Progenitor cell of endocrine pancreas (in vitro differentiated cells): ENCODE measurements at regions not wholly inside any gene's neighbourhood (a gene's known extent, or its start where the extent isn't known, plus 50 kb on each side); places are given as distances from the start of the nearest gene placed in this dataset.

ENCODE experiments used
- DNase-seq: peaks from one replicate; pipeline ENCODE4 v3.0.0; 2021; ENCODE audit warnings: low spot score; ENCODE audit not compliant: unreplicated experiment
- H3K27ac Mint-ChIP-seq: 2 replicates; pipeline ENCODE4 v1.8.0; 2021; ENCODE audit warnings: mild to moderate bottlenecking, moderate library complexity, mixed read lengths
- H3K27me3 Mint-ChIP-seq: 2 replicates; pipeline ENCODE4 v1.8.0; 2021; ENCODE audit warnings: mixed read lengths
- H3K36me3 Mint-ChIP-seq: 2 replicates; pipeline ENCODE4 v1.8.0; 2022; ENCODE audit warnings: mixed read lengths; ENCODE audit not compliant: insufficient read depth
- H3K4me1 Mint-ChIP-seq: 2 replicates; pipeline ENCODE4 v1.8.0; 2021; ENCODE audit warnings: low read depth, mixed read lengths
- H3K4me3 Mint-ChIP-seq: 2 replicates; pipeline ENCODE4 v1.8.0; 2021; ENCODE audit warnings: low read depth, mild to moderate bottlenecking, moderate library complexity, mixed read lengths
- H3K9me3 Mint-ChIP-seq: 2 replicates; pipeline ENCODE4 v1.8.0; 2021; ENCODE audit warnings: low read depth, mixed read lengths
- TF ChIP-seq, protein P1 (sequence below): fragments of 200-600 bp; sonication (generic); IDR thresholded peaks from one replicate; pipeline ENCODE4 v1.5.0; 2021; ENCODE audit warnings: antibody characterized with exemption, mild to moderate bottlenecking; ENCODE audit not compliant: unreplicated experiment

GRCh38 chr2:221931251-221931991 lies 359.3 kb upstream of the EPHA4 start:
- H3K36me3 Mint-ChIP-seq, result no peaks in the 10 kb centered on the region
- peaks cover 9% of the 10 kb centered on the region for H3K4me1 Mint-ChIP-seq
- no peak overlapping the region for H3K4me3 Mint-ChIP-seq
- H3K9me3 Mint-ChIP-seq, result peaks cover 3% of the 10 kb centered on the region
- no peak overlapping the region for H3K27ac Mint-ChIP-seq
- TF ChIP-seq, protein P1, sequence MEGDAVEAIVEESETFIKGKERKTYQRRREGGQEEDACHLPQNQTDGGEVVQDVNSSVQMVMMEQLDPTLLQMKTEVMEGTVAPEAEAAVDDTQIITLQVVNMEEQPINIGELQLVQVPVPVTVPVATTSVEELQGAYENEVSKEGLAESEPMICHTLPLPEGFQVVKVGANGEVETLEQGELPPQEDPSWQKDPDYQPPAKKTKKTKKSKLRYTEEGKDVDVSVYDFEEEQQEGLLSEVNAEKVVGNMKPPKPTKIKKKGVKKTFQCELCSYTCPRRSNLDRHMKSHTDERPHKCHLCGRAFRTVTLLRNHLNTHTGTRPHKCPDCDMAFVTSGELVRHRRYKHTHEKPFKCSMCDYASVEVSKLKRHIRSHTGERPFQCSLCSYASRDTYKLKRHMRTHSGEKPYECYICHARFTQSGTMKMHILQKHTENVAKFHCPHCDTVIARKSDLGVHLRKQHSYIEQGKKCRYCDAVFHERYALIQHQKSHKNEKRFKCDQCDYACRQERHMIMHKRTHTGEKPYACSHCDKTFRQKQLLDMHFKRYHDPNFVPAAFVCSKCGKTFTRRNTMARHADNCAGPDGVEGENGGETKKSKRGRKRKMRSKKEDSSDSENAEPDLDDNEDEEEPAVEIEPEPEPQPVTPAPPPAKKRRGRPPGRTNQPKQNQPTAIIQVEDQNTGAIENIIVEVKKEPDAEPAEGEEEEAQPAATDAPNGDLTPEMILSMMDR, result no peak
- H3K27me3 Mint-ChIP-seq, result no peaks in the 10 kb centered on the region
- no peak for DNase-seq

GRCh38 chr2:221929259-221929658 lies 357.2 kb upstream of the EPHA4 start:
- Mint-ChIP-seq H3K27ac (no peak overlapping the region), H3K4me1 (peaks cover 11% of the 10 kb centered on the region), H3K27me3 (no peaks in the 10 kb centered on the region), H3K4me3 (no peak overlapping the region), H3K9me3 (peaks cover 3% of the 10 kb centered on the region), H3K36me3 (no peaks in the 10 kb centered on the region)
- TF ChIP-seq, protein P1, result no peak
- no peak for DNase-seq

DNA sequence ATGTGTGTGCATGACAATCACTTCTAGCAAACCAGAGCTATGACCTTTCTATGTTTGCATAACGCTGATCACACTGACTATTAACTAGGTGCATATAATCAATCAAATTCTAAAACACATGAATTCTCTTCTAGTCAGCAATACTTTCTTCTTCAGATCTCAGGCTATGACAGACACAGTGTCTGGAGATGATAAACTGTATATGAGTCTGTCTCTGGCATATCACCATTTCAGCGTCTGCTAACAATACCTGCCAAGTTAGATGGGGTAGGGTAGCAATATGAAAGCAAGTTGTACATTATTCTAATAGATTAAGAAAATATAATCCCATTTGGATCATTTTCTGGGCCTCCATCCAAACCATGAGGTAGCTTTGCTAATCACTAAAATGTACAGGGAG lies 354.2 kb upstream of the EPHA4 start:
- Mint-ChIP-seq H3K4me1 (peaks cover 10% of the 10 kb centered on the region), H3K27ac (no peak overlapping the region), H3K9me3 (peaks cover 3% of the 10 kb centered on the region), H3K4me3 (no peak overlapping the region), H3K27me3 (no peaks in the 10 kb centered on the region), H3K36me3 (no peaks in the 10 kb centered on the region)
- TF ChIP-seq, protein P1, result no peak
- DNase-seq, result no peak

GRCh38 chr2:221924576-221924975 lies 352.5 kb upstream of the EPHA4 start:
- H3K9me3 Mint-ChIP-seq, result peaks cover under 1% of the 10 kb centered on the region
- no peak overlapping the region for H3K27ac Mint-ChIP-seq
- no peaks in the 10 kb centered on the region for H3K36me3 Mint-ChIP-seq
- no peaks in the 10 kb centered on the region for H3K27me3 Mint-ChIP-seq
- peaks cover 3% of the 10 kb centered on the region for H3K4me1 Mint-ChIP-seq
- TF ChIP-seq, protein P1, result no peak
- H3K4me3 Mint-ChIP-seq, result no peak overlapping the region
- no peak for DNase-seq

- no peak overlapping the region for H3K27ac Mint-ChIP-seq
- no peak overlapping the region for H3K4me3 Mint-ChIP-seq
- H3K36me3 Mint-ChIP-seq, result no peaks in the 10 kb centered on the region
- TF ChIP-seq, protein P1, result no peak
- no peak for DNase-seq
- peaks cover 6% of the 10 kb centered on the region for H3K4me1 Mint-ChIP-seq
- H3K9me3 Mint-ChIP-seq, result no peaks in the 10 kb centered on the region
- H3K27me3 Mint-ChIP-seq, result no peaks in the 10 kb centered on the region
These were observed 343.8 kb upstream of the EPHA4 start for GRCh38 chr2:221915926-221916325.
